GM12878 (cell line): ENCODE measurements at regions not wholly inside any gene's neighbourhood (a gene's known extent, or its start where the extent isn't known, plus 50 kb on each side); places are given as distances from the start of the nearest gene placed in this dataset.

ENCODE experiments used
- ATAC-seq: fragments of 200-7000 bp; cut with Tn5 transposase; 3 replicates; pipeline ENCODE4 v1.9.1; 2020; ENCODE audit warnings: mild to moderate bottlenecking, moderate library complexity
- BruUV-seq: library from RNA; stranded (reverse); fragments of 400-500 nt; replicated peaks from 2 replicates; lab custom pipeline; 2021; lab: Mats Ljungman, UMichigan
- CTCF ChIA-PET: fragments of 300-600 bp; sonication (Branson Sonifier 250); formaldehyde crosslinking; extraction: SDS; loops from one replicate; lab custom pipeline; 2021; ENCODE audit warnings: inconsistent platforms; lab: Yijun Ruan, JAX
- POLR2A ChIA-PET: fragments of 350-600 bp; formaldehyde crosslinking; extraction: SDS; loops from one replicate; lab custom pipeline; 2021; ENCODE audit warnings: inconsistent platforms; lab: Charles Lee
- RAD21 ChIA-PET: fragments of 300-600 bp; sonication (Branson Sonifier 250); formaldehyde crosslinking; loops from one replicate; lab custom pipeline; 2023; ENCODE audit warnings: antibody characterized with exemption; ENCODE audit not compliant: unreplicated experiment; lab: Charles Lee
- SMC1A ChIA-PET: fragments of 300-600 bp; sonication (Branson Sonifier 250); formaldehyde crosslinking; loops from one replicate; lab custom pipeline; 2023; ENCODE audit not compliant: unreplicated experiment, uncharacterized antibody; lab: Charles Lee
- DNase-seq: peaks from one replicate; pipeline ENCODE4 v3.0.0-alpha.2; 2011; ENCODE audit warnings: low read depth, low spot score
- FAIRE-seq: peaks from 3 replicates; lab custom pipeline; 2011; peaks lifted over from hg19 to GRCh38; lab: Jason Lieb, UNC
- H2AFZ ChIP-seq: 2 replicates; pipeline ENCODE4 v1.6.0; 2011; ENCODE audit warnings: low read depth, low read length, control low read depth; ENCODE audit not compliant: control insufficient read depth
- H3K27ac ChIP-seq: 2 replicates; pipeline ENCODE4 v1.5.1; 2011; ENCODE audit warnings: control low read depth; ENCODE audit not compliant: control insufficient read depth, insufficient read depth
- H3K27me3 ChIP-seq, 2 experiments: replicated peaks in 1 of 2; 2 replicates each; pipeline versions ENCODE4 v1.6.0 to v1.6.1; 2011; ENCODE audit warnings: low read length in 1 of 2; ENCODE audit not compliant: control insufficient read depth in 2 of 2, insufficient read depth in 2 of 2
- H3K36me3 ChIP-seq, 2 experiments: 2 replicates each; pipeline ENCODE4 v1.5.1; 2011; ENCODE audit warnings: low read length in 1 of 2; ENCODE audit not compliant: control insufficient read depth in 2 of 2, insufficient read depth in 2 of 2
- H3K4me1 ChIP-seq: 2 replicates; pipeline ENCODE4 v1.6.1; 2011; ENCODE audit warnings: mild to moderate bottlenecking, low read length, moderate library complexity, mixed read lengths; ENCODE audit not compliant: control insufficient read depth, insufficient read depth
- H3K4me2 ChIP-seq: 2 replicates; pipeline ENCODE4 v1.6.0; 2011; ENCODE audit warnings: control low read depth; ENCODE audit not compliant: control insufficient read depth, insufficient read depth
- H3K4me3 ChIP-seq: fragments of 200-600 bp; sonication (generic); 2 replicates; pipeline ENCODE4 v1.5.1; 2016
- H3K79me2 ChIP-seq: 2 replicates; pipeline ENCODE4 v1.6.0; 2011; ENCODE audit warnings: low read length; ENCODE audit not compliant: control insufficient read depth, insufficient read depth
- H3K9ac ChIP-seq: 2 replicates; pipeline ENCODE4 v1.8.0; 2011; ENCODE audit warnings: low read length, control low read depth, mixed read lengths; ENCODE audit not compliant: control insufficient read depth, insufficient read depth
- H3K9me3 ChIP-seq: replicated peaks from 3 replicates; pipeline ENCODE4 v1.5.1; 2011; ENCODE audit warnings: mild to moderate bottlenecking, low read length; ENCODE audit not compliant: control insufficient read depth, insufficient read depth
- H4K20me1 ChIP-seq: 2 replicates; pipeline ENCODE4 v1.6.0; 2011; ENCODE audit not compliant: control insufficient read depth, insufficient read depth
- CBX3 ChIP-seq: fragments of 200-600 bp; sonication (generic); IDR thresholded peaks from 2 replicates; pipeline ENCODE4 v1.6.1; 2016; ENCODE audit warnings: low read depth, borderline replicate concordance
- CEBPZ ChIP-seq: fragments of 150-350 bp; IDR thresholded peaks from 2 replicates; pipeline ENCODE4 v1.6.1; 2016; ENCODE audit warnings: low read depth, low read length
- CUX1 ChIP-seq: IDR thresholded peaks from 2 replicates; pipeline ENCODE4 v1.6.1; 2012; ENCODE audit warnings: improper control_type of control experiment, low read depth, low read length; ENCODE audit not compliant: insufficient replicate concordance
- MLLT1 ChIP-seq: fragments of 450-650 bp; IDR thresholded peaks from 2 replicates; pipeline ENCODE4 v1.6.1; 2016; ENCODE audit warnings: mild to moderate bottlenecking
- POU2F2 ChIP-seq: IDR thresholded peaks from 3 replicates; pipeline ENCODE4 v1.6.1; 2011; ENCODE audit warnings: low read depth, mild to moderate bottlenecking, low read length, borderline replicate concordance
- RBBP5 ChIP-seq: fragments of 200-600 bp; sonication (generic); conservative IDR thresholded peaks from 2 replicates; pipeline ENCODE4 v1.6.1; 2016
- WRNIP1 ChIP-seq: IDR thresholded peaks from 2 replicates; pipeline ENCODE4 v1.6.1; 2011; ENCODE audit warnings: low read depth, low read length, improper control_type of control experiment, borderline replicate concordance
- ZNF207 ChIP-seq: fragments of 450-650 bp; IDR thresholded peaks from 2 replicates; pipeline ENCODE4 v1.6.1; 2014; ENCODE audit warnings: antibody characterized with exemption, mild to moderate bottlenecking, borderline replicate concordance
- ZSCAN29 ChIP-seq: fragments of 450-650 bp; IDR thresholded peaks from 2 replicates; pipeline ENCODE4 v1.6.1; 2017; ENCODE audit warnings: mild to moderate bottlenecking, moderate library complexity
- WGBS: methylation state at CpG from one replicate; pipeline ENCODE4 v1.1.6; 2016; ENCODE audit warnings: low lambda C conversion rate; ENCODE audit not compliant: insufficient replicate concordance, insufficient coverage; ENCODE audit errors: missing lambda C conversion rate; 5-methylcytosine and 5-hydroxymethylcytosine counted together
- in situ Hi-C: fragments of 300-500 bp; cut with MboI; formaldehyde crosslinking; loops from 9 replicates; pipeline ENCODE4 v1.14.3; 2018; ENCODE audit warnings: mixed read lengths
- intact Hi-C: fragments of 100-400 bp; cut with micrococcal nuclease; formaldehyde crosslinking; loops from one replicate; pipeline ENCODE4 v1.14.2; 2022; ENCODE audit not compliant: unreplicated experiment

- Histone ChIP-seq H3K4me1 (no peaks in the 10 kb centered on the region; the same call in 1 of the 2 replicates), H3K27me3 (no peaks in the 10 kb centered on the region), H3K79me2 (no peaks in the 10 kb centered on the region), H3K9me3 (no peaks in the 10 kb centered on the region), H3K27ac (no peak overlapping the region), H3K4me2 (no peak overlapping the region), H3K9ac (no peak overlapping the region), H3K4me3 (no peak overlapping the region), H2AFZ (no peak overlapping the region), H3K36me3 (no peaks in the 10 kb centered on the region), H4K20me1 (no peaks in the 10 kb centered on the region)
- SMC1A ChIA-PET, result interaction anchor here (1.6 to 3.5 kb wide), 2 partner anchors 18 to 19 kb away, joined by 4 to 31 read pairs; no protein-coding TSS in a partner anchor
- 94% methylated on average over 5 of the region's 5 CpGs for WGBS
- no TSS peak for BruUV-seq
- CTCF ChIA-PET, result no interaction called here
- ATAC-seq (no peak), DNase-seq (no peak), FAIRE-seq (no peak)
- intact Hi-C loops (no loop called here), in situ Hi-C loops (loop anchor here (25.0 kb wide), 1 partner anchor 1113 kb away; no protein-coding TSS in a partner anchor)
- RAD21 ChIA-PET, result interaction anchor here (1.3 to 2.0 kb wide), 2 partner anchors 10 to 20 kb away, joined by 3 to 10 read pairs; no protein-coding TSS in a partner anchor
- POLR2A ChIA-PET, result interaction anchor here (0.8 kb wide), 1 partner anchor 9 kb away, joined by 3 read pairs; no protein-coding TSS in a partner anchor
- no peak for TF ChIP-seq ZSCAN29
- TF ChIP-seq WRNIP1, result no peak
- TF ChIP-seq CUX1, result no peak
- no peak for TF ChIP-seq POU2F2
- TF ChIP-seq ZNF207, result no peak
- TF ChIP-seq MLLT1, result no peak
- TF ChIP-seq CBX3, result no peak
- no peak for TF ChIP-seq CEBPZ
- no peak for TF ChIP-seq RBBP5
These were observed 260.1 kb upstream of the SORCS1 start for GRCh38 chr10:107424628-107425027.
